HG03103 (cell line): ENCODE measurements at regions not wholly inside any gene's neighbourhood (a gene's known extent, or its start where the extent isn't known, plus 50 kb on each side); places are given as distances from the start of the nearest gene placed in this dataset.

ENCODE experiments used
- ATAC-seq: cut with Tn5 transposase; IDR thresholded peaks from one replicate; pipeline ENCODE4 v1.9.1; 2021; ENCODE audit warnings: low read depth; ENCODE audit not compliant: unreplicated experiment

DNA sequence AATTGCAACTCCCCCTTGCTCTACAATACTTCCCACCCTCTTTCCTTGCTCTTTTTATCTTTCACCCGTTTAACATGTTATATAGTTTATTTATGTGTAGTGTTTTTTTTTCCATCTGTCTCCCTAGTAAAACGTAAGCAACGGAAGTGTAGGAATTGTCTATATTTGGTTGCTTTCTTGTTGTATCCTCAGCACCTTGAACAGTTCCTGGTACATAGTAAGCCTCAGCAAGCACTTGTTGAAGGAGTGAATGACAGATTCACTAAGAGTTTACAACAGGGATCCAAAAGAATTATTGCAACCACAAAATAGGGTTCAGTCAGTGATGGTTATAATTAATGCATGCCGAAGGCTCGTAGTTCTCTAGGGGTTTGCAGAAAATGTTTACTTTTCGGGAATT is 242.7 kb downstream of the SAMD5 start:
- no peak for ATAC-seq

DNA sequence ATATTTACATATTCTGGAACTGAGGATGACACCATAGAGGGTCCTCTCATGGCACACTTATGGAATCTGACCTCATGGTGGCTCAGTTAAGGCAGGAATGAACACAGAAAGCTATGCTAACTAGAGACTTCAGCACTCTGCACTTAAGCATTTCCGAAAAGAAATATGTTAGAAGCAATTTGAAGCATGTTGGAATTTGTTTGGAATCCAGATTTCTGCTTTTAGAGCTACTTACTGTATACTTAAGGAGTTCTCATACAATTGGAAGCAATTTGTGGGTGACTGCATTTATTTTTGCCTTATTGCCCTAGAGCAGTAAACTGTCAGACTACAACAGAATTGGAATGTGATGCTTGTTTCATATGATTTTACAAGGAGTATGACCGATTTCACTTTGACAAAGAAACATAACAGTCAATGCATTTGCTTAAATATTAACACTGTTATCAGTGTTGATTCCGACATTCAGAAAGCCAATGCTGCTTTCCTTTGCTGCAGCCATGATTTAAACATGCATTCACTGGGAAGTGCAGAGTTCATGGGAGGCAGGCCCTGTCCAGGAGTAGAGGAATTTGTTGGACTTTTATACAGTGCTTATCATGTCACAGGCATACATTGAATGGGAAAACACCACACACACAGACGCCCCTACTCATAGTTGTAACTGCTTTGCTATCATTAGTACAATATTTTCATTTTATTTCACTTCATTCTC is 244.4 kb downstream of the SAMD5 start:
- no peak for ATAC-seq

DNA sequence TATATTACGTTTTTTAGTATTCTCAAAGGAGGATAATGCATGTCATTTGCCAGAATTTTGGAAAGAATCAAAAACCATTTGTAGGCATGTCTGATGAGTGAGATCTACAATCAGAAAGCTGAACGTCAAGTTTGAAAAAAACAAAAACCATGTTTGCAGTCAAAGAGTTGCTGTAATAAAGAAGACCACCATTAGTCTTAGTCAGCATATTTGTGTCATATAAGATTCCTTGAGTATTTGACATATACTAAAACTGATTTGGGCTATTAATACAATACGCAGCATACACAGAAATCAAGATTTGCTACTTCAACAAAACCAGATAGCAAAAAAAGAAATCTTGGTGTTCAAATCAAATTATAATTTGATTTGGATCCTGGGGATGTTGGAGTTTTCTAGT is 247.5 kb downstream of the SAMD5 start:
- ATAC-seq = no peak

DNA sequence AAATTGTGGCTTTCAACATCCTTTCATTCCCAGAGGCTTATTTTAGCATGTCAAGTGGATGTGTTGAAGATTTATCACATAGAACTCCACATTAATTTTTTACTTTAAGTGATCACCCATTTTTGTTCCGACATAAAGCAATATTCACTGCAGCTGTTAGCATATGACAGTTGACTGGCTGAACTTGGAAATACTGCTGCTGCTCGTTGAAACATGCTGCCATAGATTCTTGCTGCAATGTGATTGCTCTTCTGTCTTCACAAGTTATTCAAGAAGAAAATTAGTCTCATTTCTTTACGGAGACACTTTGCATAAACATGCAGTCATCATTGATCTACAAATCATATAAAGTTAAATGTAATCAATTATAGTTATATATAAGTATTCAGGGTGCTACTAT is 248.4 kb downstream of the SAMD5 start:
- no peak for ATAC-seq

DNA sequence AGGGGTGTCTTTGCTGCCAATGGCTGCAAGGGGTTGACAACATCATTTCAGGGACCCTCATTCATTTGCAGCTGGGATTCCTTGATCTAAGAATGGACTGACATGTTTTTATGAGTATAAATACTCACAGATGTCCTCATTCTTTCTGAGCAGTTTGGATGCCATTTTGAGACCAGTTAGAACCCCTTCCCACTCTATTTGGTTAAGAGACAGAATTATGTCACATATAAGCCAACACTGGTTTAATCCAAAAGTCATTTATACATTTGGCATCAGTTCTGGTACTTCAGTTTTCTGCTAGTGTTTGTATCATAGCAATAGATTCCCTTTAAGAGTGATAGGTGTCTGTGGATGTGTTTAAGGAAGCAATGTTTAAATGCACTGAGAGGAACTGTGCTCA is 248.8 kb downstream of the SAMD5 start:
- ATAC-seq = no peak

DNA sequence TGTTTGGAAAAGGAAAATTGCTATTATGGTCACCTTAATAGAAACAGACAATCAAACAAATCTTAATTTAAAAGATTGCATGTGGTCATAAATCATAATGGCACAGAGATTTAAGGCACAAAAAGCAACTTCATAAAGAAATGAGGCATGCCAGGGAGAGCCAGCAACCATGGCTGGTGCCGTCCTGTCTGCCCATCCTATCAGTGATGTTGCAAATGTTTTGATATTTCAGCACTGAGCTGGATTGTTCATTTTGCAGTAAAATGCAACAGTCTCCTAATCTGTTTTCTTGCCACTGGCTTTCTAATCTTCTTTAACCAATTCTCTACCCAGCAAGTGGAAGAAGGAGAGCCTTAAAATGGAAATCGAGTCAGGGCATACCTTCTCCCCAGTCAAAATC is 249.8 kb downstream of the SAMD5 start:
- no peak for ATAC-seq

DNA sequence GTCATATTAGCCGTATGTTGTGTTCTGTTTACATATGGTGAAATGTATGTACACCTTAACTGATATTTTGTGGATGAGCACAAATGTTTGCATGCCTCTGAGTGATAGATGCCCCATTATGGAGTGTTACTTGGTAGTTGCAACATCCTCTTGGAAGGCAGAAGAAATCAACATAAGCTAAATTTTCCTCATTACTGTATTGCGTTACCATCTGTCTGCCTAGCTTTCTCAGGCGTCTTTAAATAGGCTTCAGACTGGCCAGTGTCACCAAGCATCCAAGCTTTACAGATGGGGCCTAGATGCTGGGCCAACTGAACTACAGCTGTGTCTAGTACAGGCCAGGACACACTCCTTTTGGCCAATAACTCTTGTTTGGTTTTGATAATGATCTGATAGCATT is 250.6 kb downstream of the SAMD5 start:
- no peak for ATAC-seq

DNA sequence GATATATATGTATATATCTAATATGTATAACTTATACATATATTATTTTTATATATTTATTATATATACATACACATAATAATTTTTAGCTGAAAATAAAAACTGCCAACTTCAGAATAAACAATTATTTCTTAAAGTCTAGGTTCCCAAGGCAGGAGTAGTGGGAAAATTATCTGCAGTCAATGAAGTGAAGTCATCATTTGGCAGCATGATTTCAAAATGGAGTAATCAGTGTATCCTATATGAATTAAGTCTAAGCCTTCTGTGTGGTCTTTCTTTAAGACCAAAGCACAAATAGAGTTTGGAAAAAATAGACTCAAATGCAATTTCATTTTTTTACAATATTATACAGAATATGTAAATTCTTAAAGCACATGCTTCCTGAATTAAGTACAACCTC is 251.0 kb downstream of the SAMD5 start:
- ATAC-seq = no peak

DNA sequence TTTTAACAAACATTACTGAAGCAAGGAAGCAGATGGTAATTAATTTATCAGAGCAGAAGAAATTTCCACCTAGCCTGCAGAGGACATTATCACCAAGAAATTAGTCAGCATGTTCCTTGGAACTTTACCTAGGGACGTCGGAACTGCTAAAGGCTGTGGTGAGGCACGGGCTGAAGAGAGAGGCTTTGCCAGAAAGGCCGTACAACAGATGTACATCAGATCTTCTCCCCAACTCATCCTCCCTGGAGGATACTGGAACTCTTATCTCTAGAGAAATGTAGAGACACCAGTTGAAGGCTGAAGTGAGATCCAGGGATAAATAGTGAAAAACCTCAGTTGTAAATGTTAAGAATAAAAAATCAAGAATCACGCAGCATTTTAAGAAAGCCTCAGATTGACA is 257.1 kb downstream of the SAMD5 start:
- ATAC-seq = no peak

DNA sequence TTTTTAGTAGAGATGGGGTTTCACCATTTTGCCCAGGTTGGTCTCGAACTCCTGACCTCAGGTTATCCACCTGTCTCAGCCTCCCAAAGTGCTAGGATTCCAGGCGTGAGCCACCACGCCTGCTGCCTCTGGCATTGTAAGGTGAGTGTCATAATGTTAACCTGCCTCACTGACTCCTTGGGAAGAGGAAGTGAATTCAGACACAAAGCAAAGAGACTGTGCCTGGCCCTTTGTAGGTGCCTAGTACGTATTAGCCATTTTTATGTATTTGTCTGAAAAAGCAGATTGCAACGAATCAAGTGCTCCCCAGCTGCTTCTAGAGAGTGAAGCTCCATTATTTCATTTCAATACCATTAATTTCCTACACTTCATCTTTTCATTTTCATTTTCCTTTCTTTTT is 260.5 kb downstream of the SAMD5 start:
- ATAC-seq = no peak

DNA sequence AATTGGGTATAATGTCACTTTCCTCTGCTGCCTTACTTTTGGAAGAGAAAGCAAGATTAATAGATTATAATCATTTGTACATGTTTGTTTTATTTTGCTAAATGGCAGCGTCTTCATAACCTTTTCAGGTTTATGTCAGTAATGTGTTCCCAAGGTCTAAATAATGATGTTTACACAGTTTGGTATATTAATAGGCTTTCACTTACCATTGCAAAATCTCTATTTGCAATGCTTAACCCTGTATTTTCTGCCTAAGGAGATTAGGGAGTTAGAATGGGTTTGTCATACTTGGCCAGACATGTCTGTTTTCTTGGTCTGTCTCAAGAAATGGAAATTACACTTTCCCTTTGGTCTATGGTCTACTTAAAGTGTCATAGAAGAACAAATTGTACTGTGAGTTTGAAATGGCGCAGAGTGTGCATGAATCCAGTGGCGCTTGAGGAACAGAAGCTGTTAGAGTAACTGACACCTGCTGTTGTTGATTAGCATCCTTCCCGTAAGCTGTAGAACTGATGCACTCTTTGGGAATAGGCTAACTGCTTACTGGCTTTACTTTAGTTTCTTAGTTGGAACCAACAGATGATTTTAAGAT is 261.1 kb downstream of the SAMD5 start:
- no peak for ATAC-seq

DNA sequence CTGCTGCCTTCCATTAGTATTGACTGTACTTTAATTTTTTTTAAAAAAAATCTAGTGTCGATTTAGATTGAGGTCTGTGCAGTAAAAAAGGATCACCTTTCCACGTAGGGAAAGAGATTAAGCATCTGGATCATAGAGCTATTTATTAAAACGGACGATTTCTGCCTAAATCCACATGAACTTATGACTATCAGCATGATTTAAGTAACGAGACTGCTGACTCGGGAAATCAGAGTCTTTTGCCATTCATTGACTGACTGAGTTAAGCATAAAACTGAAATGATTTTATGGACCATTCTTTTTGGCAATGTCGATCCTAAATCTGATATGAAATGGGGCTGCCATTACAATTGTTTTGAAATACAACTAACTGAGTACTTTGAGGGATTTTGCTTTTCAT is 261.7 kb downstream of the SAMD5 start:
- ATAC-seq = no peak

DNA sequence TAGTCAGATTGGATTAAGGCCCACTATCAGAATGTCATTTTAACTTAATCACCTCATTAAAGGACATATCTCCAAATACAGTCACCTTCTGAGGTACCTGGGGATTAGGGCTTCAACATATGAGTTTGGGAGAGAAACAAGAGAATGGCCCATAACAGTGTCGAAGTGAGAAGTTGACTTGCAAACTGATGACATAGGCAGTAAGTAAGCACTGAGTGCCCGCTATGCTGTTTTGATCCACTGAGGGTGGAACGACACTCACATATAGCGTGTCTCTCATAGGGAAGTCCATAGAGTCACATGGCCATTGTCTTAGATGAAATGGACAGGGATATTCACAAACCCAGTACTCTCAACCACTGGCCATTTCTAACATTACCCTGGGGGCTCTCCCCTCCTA is 264.2 kb downstream of the SAMD5 start:
- ATAC-seq = no peak

DNA sequence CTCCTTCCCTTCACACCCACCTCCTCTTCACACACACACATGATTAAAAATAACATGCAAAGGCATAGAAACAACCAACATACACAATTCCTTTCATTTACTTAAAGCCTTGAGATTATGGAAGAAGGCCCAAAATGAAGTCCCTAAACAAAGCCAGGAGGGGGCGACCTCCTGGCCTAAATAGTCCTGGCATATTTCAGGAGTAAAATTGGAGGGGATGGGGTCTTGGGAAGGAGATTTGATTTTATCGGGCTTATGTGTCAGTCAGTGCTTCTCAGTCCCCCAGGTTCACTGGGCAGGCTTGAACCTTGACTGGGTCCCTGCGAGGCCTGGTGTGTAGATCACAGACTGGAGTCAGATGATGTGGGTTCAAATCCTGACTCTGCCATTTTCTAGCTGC is 266.4 kb downstream of the SAMD5 start:
- ATAC-seq = no peak

DNA sequence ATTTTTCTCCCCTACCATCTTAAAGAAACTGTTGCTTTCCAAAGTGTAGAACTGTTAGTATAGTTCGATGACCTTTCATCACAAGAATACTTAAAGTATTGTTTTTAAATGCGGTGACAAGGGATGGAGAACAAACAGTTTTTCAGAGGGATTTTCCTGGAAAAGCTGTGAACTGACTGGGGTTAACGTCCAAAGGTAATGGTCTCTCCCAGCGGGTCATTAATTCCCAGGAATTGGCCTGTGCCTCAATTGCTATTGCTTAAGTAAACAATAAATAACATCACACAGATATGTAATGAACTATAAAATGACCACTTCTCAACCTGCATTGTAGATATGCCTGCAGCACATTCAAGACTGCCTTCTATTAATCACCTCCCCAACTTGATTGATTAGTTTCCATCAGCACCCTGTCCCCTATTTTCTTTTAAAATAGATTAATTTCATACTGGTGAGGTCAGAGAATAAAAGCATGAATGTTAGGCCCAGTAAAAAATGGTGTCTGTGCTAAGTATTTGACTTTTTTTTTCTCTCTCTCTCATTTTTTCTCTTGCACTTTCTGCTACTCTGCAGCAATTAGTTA is 268.2 kb downstream of the SAMD5 start:
- ATAC-seq = no peak

DNA sequence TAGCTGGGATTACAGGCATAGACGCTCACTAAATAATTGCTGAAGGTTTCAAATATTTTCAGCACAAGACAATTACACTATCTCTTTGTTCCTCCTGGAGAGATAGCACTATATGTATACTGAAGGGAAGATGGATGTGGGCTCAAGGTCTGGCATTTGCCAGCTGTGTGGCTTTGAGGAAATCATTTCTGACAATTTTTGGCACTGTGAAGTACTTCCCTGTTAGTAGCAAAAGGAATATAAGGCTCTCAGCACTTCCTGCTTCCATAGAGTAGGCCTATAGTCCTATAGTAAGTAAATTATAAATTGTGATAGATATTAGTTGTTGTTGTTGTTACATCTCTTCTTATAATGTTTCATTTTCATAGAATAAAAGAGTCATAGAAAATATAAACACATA is 271.1 kb downstream of the SAMD5 start:
- no peak for ATAC-seq

DNA sequence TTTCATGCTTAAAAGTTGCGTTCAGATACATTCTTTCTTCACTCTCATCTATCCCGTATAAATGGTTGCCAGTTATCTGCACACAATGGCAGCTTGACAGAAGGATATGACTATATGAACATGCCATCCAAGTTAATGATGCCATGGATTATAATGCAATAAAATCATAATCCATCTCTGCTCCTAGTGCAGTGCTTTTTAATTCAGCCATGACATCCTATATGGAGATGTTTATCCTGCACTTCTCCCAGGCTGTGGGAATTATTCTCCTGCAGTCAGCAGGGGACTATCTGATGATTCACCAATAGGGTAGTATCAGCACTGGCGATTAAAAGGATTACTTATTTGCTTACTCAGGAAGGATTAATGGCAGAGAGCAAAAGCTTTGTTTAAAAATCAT is 273.8 kb downstream of the SAMD5 start:
- ATAC-seq = no peak

DNA sequence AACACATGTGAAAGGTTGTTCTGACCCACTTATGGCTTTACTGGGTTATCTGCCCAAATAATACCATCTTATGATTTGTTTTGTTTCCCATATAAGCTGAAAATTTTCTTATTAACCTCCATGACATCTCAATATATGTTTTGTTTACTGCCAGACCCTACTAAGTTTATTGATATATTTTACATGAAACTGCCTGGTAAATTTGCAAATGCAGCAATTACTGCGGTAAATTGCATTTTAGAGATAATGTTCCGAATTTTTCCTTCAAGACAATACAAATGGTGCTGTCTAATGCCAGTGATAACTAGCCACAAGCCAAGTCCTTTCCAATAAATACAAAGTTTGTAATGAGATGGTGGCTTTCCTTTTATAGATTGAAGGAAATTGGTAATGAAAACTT is 275.9 kb downstream of the SAMD5 start:
- no peak for ATAC-seq

DNA sequence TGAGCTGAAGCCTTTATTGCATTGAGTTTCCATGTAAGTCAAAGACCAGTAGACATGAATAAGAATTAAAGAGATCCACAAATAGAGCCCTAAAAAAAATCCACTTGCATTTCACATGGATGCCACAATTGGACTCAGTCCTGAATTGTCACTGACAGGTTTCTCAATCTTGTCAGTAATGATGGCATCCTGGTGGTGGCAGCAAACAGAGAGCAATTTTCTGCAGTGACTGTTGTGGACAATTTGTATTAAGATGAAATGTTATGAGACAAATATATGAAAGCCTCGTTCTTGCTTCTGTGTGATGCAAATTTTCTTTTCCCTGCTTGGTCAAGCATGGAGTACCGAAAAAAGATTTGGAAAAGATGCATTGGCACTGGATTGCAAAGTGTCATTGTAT is 278.9 kb downstream of the SAMD5 start:
- ATAC-seq = no peak

DNA sequence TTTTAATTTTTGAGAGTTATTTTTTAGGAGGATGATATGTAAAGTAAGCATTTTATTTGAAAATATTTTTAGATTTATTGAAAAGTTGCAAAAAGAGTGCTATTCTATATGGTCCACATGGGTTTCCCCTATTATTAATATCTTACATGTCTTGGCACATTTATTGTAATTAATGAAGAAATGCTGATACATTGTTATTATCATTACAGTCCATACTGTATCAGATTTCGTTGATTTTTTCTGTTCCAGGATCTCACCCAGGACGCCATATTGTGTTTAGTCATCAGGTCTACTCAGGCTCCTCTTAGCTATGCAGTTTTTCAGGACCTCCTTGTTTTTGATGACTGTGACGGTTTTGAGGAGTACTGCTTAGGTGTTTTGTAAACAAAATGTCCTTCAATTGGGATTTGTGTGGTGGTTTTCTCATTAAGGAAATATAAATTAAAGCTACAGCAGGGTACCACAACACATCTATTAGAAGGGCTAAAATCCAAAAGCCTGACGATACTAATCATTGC is 281.0 kb downstream of the SAMD5 start:
- no peak for ATAC-seq

DNA sequence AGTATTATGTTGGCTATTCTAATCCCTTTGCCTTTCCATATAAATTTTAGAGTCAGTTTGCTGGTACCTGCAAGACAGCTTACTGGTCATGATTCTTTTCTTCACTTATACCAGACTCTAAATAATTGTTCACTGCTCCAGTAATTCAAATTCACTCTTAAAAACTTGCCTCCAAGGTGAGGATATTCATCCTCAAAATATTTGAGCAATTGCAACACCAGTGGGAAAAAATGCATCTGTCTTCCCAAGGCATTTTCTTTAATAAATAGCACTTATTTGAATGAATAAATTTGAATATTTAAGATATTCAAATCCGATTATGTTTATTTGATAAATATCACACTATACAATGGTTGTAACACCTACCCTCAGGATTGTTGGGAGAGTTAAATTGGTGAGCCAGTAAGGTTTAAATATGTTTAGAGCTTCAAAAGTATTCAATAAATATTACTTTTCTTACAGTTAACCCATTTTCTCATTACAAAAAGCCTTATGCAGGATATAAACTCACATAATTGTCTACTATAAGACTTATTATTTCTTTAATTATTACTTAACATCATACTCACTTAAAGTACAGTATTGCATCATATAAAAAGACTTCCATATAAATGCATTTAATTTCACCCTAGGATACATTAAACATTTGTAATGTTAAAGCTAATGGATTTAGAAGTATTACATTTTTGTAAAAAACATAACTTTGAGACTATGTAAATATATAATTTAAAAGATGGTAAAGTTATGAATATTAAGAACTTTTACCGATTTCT is 285.6 kb downstream of the SAMD5 start:
- ATAC-seq = no peak
